K562 (cell line): ENCODE measurements at regions not wholly inside any gene's neighbourhood (a gene's known extent, or its start where the extent isn't known, plus 50 kb on each side); places are given as distances from the start of the nearest gene placed in this dataset.

Source experiments
- ATAC-seq: fragments of 200-7000 bp; cut with Tn5 transposase; 3 replicates; pipeline ENCODE4 v1.9.1; 2020; ENCODE audit warnings: moderate library complexity
- BruUV-seq: library from RNA; stranded (reverse); fragments of 400-500 nt; replicated peaks from 2 replicates; lab custom pipeline; 2021; lab: Mats Ljungman, UMichigan
- CTCF ChIA-PET: fragments of 300-600 bp; formaldehyde crosslinking; extraction: SDS; loops from one replicate; lab custom pipeline; 2021; ENCODE audit warnings: low intra/inter-chr PET ratio; lab: Yijun Ruan, JAX
- POLR2A ChIA-PET: fragments of 300-600, 350-650 bp; sonication (Branson Sonifier 250); formaldehyde crosslinking; extraction: SDS; loops from one replicate; lab custom pipeline; 2021; ENCODE audit warnings: antibody characterized with exemption, inconsistent platforms; lab: Yijun Ruan, JAX
- DNase-seq, 4 experiments: peaks; one replicate each; pipeline versions ENCODE4 v3.0.0 to v3.0.0-alpha.2; 2011 to 2018; ENCODE audit warnings: low spot score in 3 of 4, mixed read lengths in 3 of 4; ENCODE audit errors: extremely low read depth in 1 of 4
- FAIRE-seq: peaks from 2 replicates; lab custom pipeline; 2011; peaks lifted over from hg19 to GRCh38; lab: Jason Lieb, UNC
- H2AFZ ChIP-seq: 2 replicates; pipeline ENCODE4 v1.6.0; 2011; ENCODE audit warnings: low read depth, low read length, control low read depth, inconsistent platforms
- H3K27ac ChIP-seq: fragments of 200-600 bp; 3 replicates; pipeline ENCODE4 v1.8.0; 2011; ENCODE audit warnings: low read depth, mild to moderate bottlenecking, control low read depth, inconsistent platforms, low read length, moderate library complexity, mixed read lengths; ENCODE audit errors: extremely low read depth
- H3K27me3 ChIP-seq, 2 experiments: fragments of 300-600 bp in 1 of 2; 2 replicates in 1 of 2; 3 replicates in 1 of 2; pipeline versions ENCODE4 v1.6.0 to v1.8.0; 2011; ENCODE audit warnings: inconsistent platforms in 2 of 2, low read length in 2 of 2, mild to moderate bottlenecking in 1 of 2, mixed read lengths in 1 of 2, moderate library complexity in 1 of 2; ENCODE audit not compliant: control insufficient read depth in 2 of 2, insufficient read depth in 2 of 2
- H3K36me3 ChIP-seq: fragments of 300-600 bp; 3 replicates; pipeline ENCODE4 v1.8.0; 2011; ENCODE audit warnings: mild to moderate bottlenecking, low read length, inconsistent platforms; ENCODE audit not compliant: control insufficient read depth, insufficient read depth
- H3K4me1 ChIP-seq, 2 experiments: fragments of 200-600 bp in 1 of 2; replicated peaks in 1 of 2; 2 replicates in 1 of 2; 3 replicates in 1 of 2; pipeline versions ENCODE4 v1.5.1 to v1.8.0; 2011; ENCODE audit warnings: inconsistent platforms in 2 of 2, low read length in 2 of 2, mild to moderate bottlenecking in 1 of 2, mixed read lengths in 1 of 2, moderate library complexity in 1 of 2; ENCODE audit not compliant: control insufficient read depth in 2 of 2, insufficient read depth in 2 of 2
- H3K4me2 ChIP-seq: 2 replicates; pipeline ENCODE4 v1.6.1; 2011; ENCODE audit warnings: low read length, control low read depth, inconsistent platforms, mixed read lengths; ENCODE audit not compliant: insufficient read depth
- H3K4me3 ChIP-seq: fragments of 200-600 bp; sonication (generic), shearing (Covaris generic); 2 replicates; pipeline ENCODE4 v1.5.1; 2016; ENCODE audit warnings: control low read depth, inconsistent platforms
- H3K79me2 ChIP-seq: fragments of 200-600 bp; 3 replicates; pipeline ENCODE4 v1.8.0; 2011; ENCODE audit warnings: low read length, inconsistent platforms; ENCODE audit not compliant: control insufficient read depth, insufficient read depth
- H3K9ac ChIP-seq, 2 experiments: 2 replicates each; pipeline versions ENCODE4 v1.6.0 to v1.6.1; 2011; ENCODE audit warnings: low read depth in 2 of 2, low read length in 2 of 2, control low read depth in 1 of 2, inconsistent platforms in 1 of 2, mild to moderate bottlenecking in 1 of 2, mixed read lengths in 1 of 2; ENCODE audit not compliant: insufficient read depth in 1 of 2
- H3K9me1 ChIP-seq: one replicate; pipeline ENCODE4 v1.6.0; 2011; ENCODE audit warnings: inconsistent platforms, mild to moderate bottlenecking, low read length, moderate library complexity; ENCODE audit not compliant: control insufficient read depth, insufficient read depth
- H3K9me3 ChIP-seq: replicated peaks from 2 replicates; pipeline ENCODE4 v1.5.1; 2011; ENCODE audit warnings: low read depth, low read length, inconsistent platforms; ENCODE audit not compliant: control insufficient read depth, insufficient read depth
- H4K20me1 ChIP-seq: replicated peaks from 2 replicates; pipeline ENCODE4 v1.6.1; 2011; ENCODE audit warnings: low read length, inconsistent platforms, mixed read lengths; ENCODE audit not compliant: control insufficient read depth, insufficient read depth
- CGGBP1 ChIP-seq: fragments of 250-450 bp; sonication (Bioruptor Pico); IDR thresholded peaks from 2 replicates; pipeline ENCODE4 v1.9.0; 2021; ENCODE audit warnings: mild to moderate bottlenecking
- SMAD1 ChIP-seq: fragments of 150-350 bp; IDR thresholded peaks from 2 replicates; pipeline ENCODE4 v1.6.1; 2014; ENCODE audit warnings: low read length, low read depth; ENCODE audit not compliant: partially characterized antibody
- ZBTB43 ChIP-seq: sonication (generic); formaldehyde crosslinking; IDR thresholded peaks from 2 replicates; pipeline ENCODE4 v1.8.0; 2023; ENCODE audit warnings: mild to moderate bottlenecking, missing genetic modification reagents
- ZNF707 ChIP-seq: fragments of 250-450 bp; sonication (Bioruptor Pico); conservative IDR thresholded peaks from 2 replicates; pipeline ENCODE4 v1.8.0; 2022; ENCODE audit warnings: inconsistent platforms, mild to moderate bottlenecking, moderate library complexity
- ZSCAN29 ChIP-seq: fragments of 450-650 bp; IDR thresholded peaks from 2 replicates; pipeline ENCODE4 v1.6.1; 2017
- WGBS: fragments of 100-300 bp; shearing (Covaris generic); methylation state at CpG from one replicate; pipeline ENCODE4 v1.1.6; 2016; ENCODE audit warnings: low coverage, mixed read lengths; ENCODE audit not compliant: insufficient coverage; ENCODE audit errors: missing lambda C conversion rate; 5-methylcytosine and 5-hydroxymethylcytosine counted together
- in situ Hi-C: fragments of 300-500 bp; cut with MboI; formaldehyde crosslinking; loops from 4 replicates; pipeline ENCODE4 v1.15.0; 2018; ENCODE audit warnings: inconsistent platforms, mixed read lengths
- intact Hi-C: fragments of 100-400 bp; cut with micrococcal nuclease; formaldehyde crosslinking; loops from 2 replicates; pipeline ENCODE4 v1.14.2; 2022

GRCh38 chr17:12250973-12251372 lies 230.3 kb downstream of the MAP2K4 start:
- Histone ChIP-seq H3K9me3 (no peaks in the 10 kb centered on the region), H4K20me1 (no peaks in the 10 kb centered on the region), H3K9ac (no peak overlapping the region), H2AFZ (no peak overlapping the region), H3K27ac (no peak overlapping the region), H3K4me3 (no peak overlapping the region)
- in situ Hi-C loops = loop anchor here (10.0 kb wide), 1 partner anchor 414 kb away; the partner anchor contains the start of gene MYOCD
- intact Hi-C loops = no loop called here
- FAIRE-seq (no peak), ATAC-seq (no peak)
- TF ChIP-seq SMAD1 = no peak
- no peak for TF ChIP-seq CGGBP1 (CRISPR knock-in tag)
- TF ChIP-seq, all 486 proteins: peak for 0
- Histone ChIP-seq H3K4me1 (no peaks in the 10 kb centered on the region), H3K79me2 (no peaks in the 10 kb centered on the region), H3K36me3 (no peaks in the 10 kb centered on the region), H3K4me2 (no peak overlapping the region), H3K9me1 (no peaks in the 10 kb centered on the region), H3K27me3 (peaks cover 0 to 6% of the 10 kb centered on the region in 2 experiments; a peak in 2 of 5 replicates)
- DNase-seq = no peak
- CTCF ChIA-PET = no interaction called here
- BruUV-seq = no TSS peak
- POLR2A ChIA-PET = no interaction called here
- 0% methylated on average over 2 of the region's 4 CpGs for WGBS

GRCh38 chr17:12252462-12252861 lies 231.8 kb downstream of the MAP2K4 start:
- no peak overlapping the region for H3K9ac ChIP-seq
- CTCF ChIA-PET = no interaction called here
- H4K20me1 ChIP-seq = no peaks in the 10 kb centered on the region
- H3K9me3 ChIP-seq = no peaks in the 10 kb centered on the region
- H3K27me3 ChIP-seq = peaks cover 0 to 6% of the 10 kb centered on the region in 2 experiments; a peak in 2 of 5 replicates
- TF ChIP-seq ZSCAN29 = no peak
- TF ChIP-seq ZBTB43 = no peak
- no peak for TF ChIP-seq ZNF707 (CRISPR knock-in tag)
- TF ChIP-seq, all 486 proteins: peak for 0
- H3K79me2 ChIP-seq = no peaks in the 10 kb centered on the region
- no peak overlapping the region for H2AFZ ChIP-seq
- DNase-seq (no peak), FAIRE-seq (no peak), ATAC-seq (no peak)
- H3K4me1 ChIP-seq = no peaks in the 10 kb centered on the region
- intact Hi-C loops (no loop called here), in situ Hi-C loops (loop anchor here (10.0 kb wide), 1 partner anchor 412 kb away; the partner anchor contains the start of gene MYOCD)
- no peak overlapping the region for H3K4me3 ChIP-seq
- POLR2A ChIA-PET = no interaction called here
- no peaks in the 10 kb centered on the region for H3K9me1 ChIP-seq
- no peaks in the 10 kb centered on the region for H3K36me3 ChIP-seq
- no peak overlapping the region for H3K27ac ChIP-seq
- no TSS peak for BruUV-seq
- no peak overlapping the region for H3K4me2 ChIP-seq
- WGBS = 0% methylated on average over 6 of the region's 6 CpGs
